Endothelial cell (in vitro differentiated cells): ENCODE measurements at regions not wholly inside any gene's neighbourhood (a gene's known extent, or its start where the extent isn't known, plus 50 kb on each side); places are given as distances from the start of the nearest gene placed in this dataset.

Experiments used
- DNase-seq: peaks from one replicate; pipeline ENCODE4 v3.0.0; 2021; ENCODE audit warnings: low spot score
- H3K27ac Mint-ChIP-seq: one replicate; pipeline ENCODE4 v1.8.0; 2021; ENCODE audit warnings: mixed read lengths, inconsistent platforms; ENCODE audit not compliant: unreplicated experiment
- H3K27me3 Mint-ChIP-seq: one replicate; pipeline ENCODE4 v1.8.0; 2021; ENCODE audit warnings: mild to moderate bottlenecking, moderate library complexity, mixed read lengths, inconsistent platforms; ENCODE audit not compliant: unreplicated experiment
- H3K36me3 Mint-ChIP-seq: one replicate; pipeline ENCODE4 v1.8.0; 2021; ENCODE audit warnings: mild to moderate bottlenecking, low read depth, mixed read lengths, inconsistent platforms; ENCODE audit not compliant: unreplicated experiment
- H3K4me1 Mint-ChIP-seq: one replicate; pipeline ENCODE4 v1.8.0; 2021; ENCODE audit warnings: mild to moderate bottlenecking, mixed read lengths, inconsistent platforms; ENCODE audit not compliant: unreplicated experiment
- H3K4me3 Mint-ChIP-seq: one replicate; pipeline ENCODE4 v1.8.0; 2021; ENCODE audit warnings: mild to moderate bottlenecking, mixed read lengths, inconsistent platforms; ENCODE audit not compliant: unreplicated experiment
- H3K9me3 Mint-ChIP-seq: one replicate; pipeline ENCODE4 v1.8.0; 2021; ENCODE audit warnings: mixed read lengths, inconsistent platforms; ENCODE audit not compliant: unreplicated experiment
- CTCF ChIP-seq: fragments of 200-600 bp; sonication (generic); IDR thresholded peaks from one replicate; pipeline ENCODE4 v1.5.0; 2021; ENCODE audit warnings: antibody characterized with exemption; ENCODE audit not compliant: unreplicated experiment

GRCh38 chr4:123638834-123639233 is 242.2 kb downstream of the SPRY1 start:
- no peak for TF ChIP-seq CTCF
- H3K27ac Mint-ChIP-seq = no peak overlapping the region
- peaks cover 9% of the 10 kb centered on the region for H3K9me3 Mint-ChIP-seq
- no peak for DNase-seq
- H3K4me1 Mint-ChIP-seq = peaks cover 4% of the 10 kb centered on the region
- H3K36me3 Mint-ChIP-seq = peaks cover 16% of the 10 kb centered on the region
- peaks cover 4% of the 10 kb centered on the region for H3K27me3 Mint-ChIP-seq
- H3K4me3 Mint-ChIP-seq = no peak overlapping the region

- H3K27ac Mint-ChIP-seq = no peak overlapping the region
- H3K4me1 Mint-ChIP-seq = peaks cover 4% of the 10 kb centered on the region
- H3K4me3 Mint-ChIP-seq = no peak overlapping the region
- no peak for TF ChIP-seq CTCF
- peaks cover 5% of the 10 kb centered on the region for H3K27me3 Mint-ChIP-seq
- H3K36me3 Mint-ChIP-seq = peaks cover 7% of the 10 kb centered on the region
- DNase-seq = no peak
- H3K9me3 Mint-ChIP-seq = peaks cover 4% of the 10 kb centered on the region
Observed at GRCh38 chr4:123640271-123640670, 243.7 kb downstream of the SPRY1 start.

- no peak overlapping the region for H3K4me3 Mint-ChIP-seq
- TF ChIP-seq CTCF = no peak
- peaks cover 6% of the 10 kb centered on the region for H3K36me3 Mint-ChIP-seq
- H3K9me3 Mint-ChIP-seq = peaks cover 4% of the 10 kb centered on the region
- H3K4me1 Mint-ChIP-seq = peaks cover 4% of the 10 kb centered on the region
- no peak overlapping the region for H3K27ac Mint-ChIP-seq
- H3K27me3 Mint-ChIP-seq = peaks cover 5% of the 10 kb centered on the region
- no peak for DNase-seq
Observed at GRCh38 chr4:123640824-123641223, 244.2 kb downstream of the SPRY1 start.

- H3K4me3 Mint-ChIP-seq = no peak overlapping the region
- H3K27ac Mint-ChIP-seq = no peak overlapping the region
- peaks cover 2% of the 10 kb centered on the region for H3K27me3 Mint-ChIP-seq
- no peak for DNase-seq
- H3K4me1 Mint-ChIP-seq = peaks cover 4% of the 10 kb centered on the region
- H3K9me3 Mint-ChIP-seq = no peaks in the 10 kb centered on the region
- H3K36me3 Mint-ChIP-seq = no peaks in the 10 kb centered on the region
- no peak for TF ChIP-seq CTCF
Observed at GRCh38 chr4:123643691-123644090, 247.1 kb downstream of the SPRY1 start.

- Mint-ChIP-seq H3K4me1 (peaks cover 12% of the 10 kb centered on the region), H3K9me3 (no peaks in the 10 kb centered on the region), H3K27me3 (no peaks in the 10 kb centered on the region), H3K36me3 (peaks cover 6% of the 10 kb centered on the region), H3K27ac (peak overlapping the region; percentile 84), H3K4me3 (no peak overlapping the region)
- no peak for TF ChIP-seq CTCF
- no peak for DNase-seq
Observed at GRCh38 chr4:123649250-123649644, 252.7 kb downstream of the SPRY1 start.
